ENCODE measurements at regions not wholly inside any gene's neighbourhood (a gene's known extent, or its start where the extent isn't known, plus 50 kb on each side); places are given as distances from the start of the nearest gene placed in this dataset.

DNA sequence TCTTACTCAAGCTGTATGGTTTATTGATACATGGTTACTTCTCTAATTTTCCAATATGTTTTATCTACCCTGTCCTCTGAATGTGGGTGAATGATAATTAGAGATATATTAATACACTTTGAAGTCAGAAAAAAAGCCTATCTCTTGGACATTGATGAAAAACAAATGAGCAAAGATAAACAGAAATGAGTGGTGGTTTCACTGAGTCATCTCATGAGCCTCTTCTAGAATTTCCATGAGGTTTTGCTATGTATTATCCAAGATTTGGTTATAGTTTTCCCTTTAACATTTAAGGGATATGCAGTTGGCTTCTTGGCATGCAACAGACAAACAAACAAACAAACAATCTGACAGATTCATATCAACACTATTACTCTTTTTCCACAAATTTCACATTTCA lies 586.8 kb downstream of the RFPL4B start:
- TF ChIP-seq POLR2A (IDR thresholded peaks at IDR 0.05; ENCODE audit: low read length): no peak
- no peak for TF ChIP-seq GATA1 (IDR thresholded peaks at IDR 0.05; ENCODE audit: low read depth, low read length)
